GM12891 (cell line): ENCODE measurements at regions not wholly inside any gene's neighbourhood (a gene's known extent, or its start where the extent isn't known, plus 50 kb on each side); places are given as distances from the start of the nearest gene placed in this dataset.

Experiments used
- PAX5 ChIP-seq: IDR thresholded peaks from 2 replicates; pipeline ENCODE4 v1.6.1; 2011; ENCODE audit warnings: low read length, moderate library complexity, mild to moderate bottlenecking; ENCODE audit not compliant: insufficient read depth, severe bottlenecking
- POLR2A ChIP-seq: IDR thresholded peaks from 2 replicates; pipeline ENCODE4 v1.6.1; 2011; ENCODE audit warnings: low read depth, low read length, control low read depth
- POLR2AphosphoS5 ChIP-seq: IDR thresholded peaks from 2 replicates; pipeline ENCODE4 v1.6.1; 2011; ENCODE audit warnings: low read depth, low read length, control low read depth
- POU2F2 ChIP-seq: IDR thresholded peaks from 2 replicates; pipeline ENCODE4 v1.6.1; 2011; ENCODE audit warnings: low read depth, mild to moderate bottlenecking, control low read depth, low read length, moderate library complexity
- SPI1 ChIP-seq: IDR thresholded peaks from 2 replicates; pipeline ENCODE4 v1.6.1; 2011; ENCODE audit warnings: low read depth, low read length, control low read depth
- TAF1 ChIP-seq: IDR thresholded peaks from 2 replicates; pipeline ENCODE4 v1.6.1; 2011; ENCODE audit warnings: low read depth, low read length, control low read depth

DNA sequence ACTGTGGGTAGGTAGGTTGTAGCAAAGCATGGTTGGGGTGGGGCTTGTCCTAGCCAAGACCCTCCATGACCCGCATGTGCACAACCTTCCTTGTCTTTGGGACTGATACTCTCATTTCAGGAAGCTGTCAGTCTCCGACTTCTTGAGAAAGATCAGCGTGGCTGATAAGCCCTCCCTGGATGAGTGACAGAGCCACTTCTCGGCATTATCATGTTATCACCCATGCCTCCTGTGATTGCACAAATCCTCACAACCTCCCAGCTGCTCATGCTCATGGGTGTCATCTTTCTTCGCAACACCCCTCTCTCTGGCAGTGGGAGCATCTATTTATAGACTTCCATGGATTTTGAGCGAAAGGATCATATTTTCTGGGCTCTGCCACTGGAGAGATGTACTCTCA, 314.2 kb downstream of the FOXL1 start:
- TF ChIP-seq PAX5, result no peak
- no peak for TF ChIP-seq POLR2AphosphoS5
- no peak for TF ChIP-seq POLR2A
- TF ChIP-seq TAF1, result no peak
- no peak for TF ChIP-seq POU2F2
- no peak for TF ChIP-seq SPI1
